GM21576 (cell line): ENCODE measurements at regions not wholly inside any gene's neighbourhood (a gene's known extent, or its start where the extent isn't known, plus 50 kb on each side); places are given as distances from the start of the nearest gene placed in this dataset.

Experiments used
- ATAC-seq: cut with Tn5 transposase; IDR thresholded peaks from one replicate; pipeline ENCODE4 v1.9.1; 2021; ENCODE audit warnings: mild to moderate bottlenecking, moderate library complexity; ENCODE audit not compliant: unreplicated experiment

DNA sequence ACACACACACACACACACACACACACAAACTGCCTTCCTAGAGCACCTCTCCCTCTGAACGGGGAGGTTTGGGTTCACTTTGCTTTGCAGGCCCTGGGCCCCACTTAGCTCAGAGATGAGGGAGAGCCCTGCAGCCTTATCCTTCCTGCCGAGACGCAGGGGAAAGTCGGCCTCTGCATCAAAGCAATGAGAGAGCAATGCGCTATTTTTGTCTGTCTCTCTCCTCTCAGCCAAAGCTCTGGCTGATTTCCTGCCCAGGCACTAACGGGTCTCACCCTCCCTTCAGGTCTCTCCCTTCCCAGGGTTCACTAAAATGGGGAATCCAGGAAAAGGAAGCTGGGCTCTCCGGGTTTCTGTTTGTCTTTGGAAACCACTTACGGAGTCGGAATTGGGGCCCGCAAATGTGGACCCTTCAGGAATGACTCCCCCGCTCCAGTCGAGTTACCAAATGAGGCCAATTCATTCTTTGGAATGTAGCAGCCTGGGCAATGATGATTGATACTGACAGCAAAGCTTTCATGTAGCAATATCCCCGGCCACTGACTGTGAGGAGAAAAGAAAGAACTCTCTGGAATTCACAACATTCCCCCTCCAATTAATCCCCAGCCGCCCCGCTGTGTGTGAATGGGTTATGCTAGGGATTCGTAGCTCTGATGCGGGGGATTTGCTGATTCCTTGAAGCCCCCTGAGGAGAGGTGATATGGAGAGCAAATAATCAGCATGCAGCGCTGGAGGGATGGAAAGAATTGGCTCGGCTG is 61.5 kb upstream of the WLS start:
- ATAC-seq = no peak

DNA sequence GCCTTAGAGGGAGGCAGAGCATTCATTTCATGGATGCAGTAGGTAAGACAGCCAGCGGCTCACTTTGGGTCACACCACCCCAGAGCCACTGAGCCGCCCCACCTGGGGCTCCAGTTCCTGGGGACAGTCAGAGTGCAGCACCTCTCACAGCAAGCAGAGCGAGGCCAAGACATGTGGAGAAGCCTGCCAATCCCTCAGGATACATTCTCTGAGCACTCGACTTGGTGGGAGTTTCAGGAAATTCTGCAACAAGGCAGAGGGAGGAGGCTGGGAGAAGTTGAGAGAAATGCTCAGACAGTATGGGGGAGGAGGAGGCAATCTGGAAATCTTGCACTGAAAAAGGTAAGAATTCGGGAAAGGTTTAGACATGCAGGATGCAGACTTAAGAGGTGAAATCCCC is 60.8 kb upstream of the WLS start:
- ATAC-seq = no peak

DNA sequence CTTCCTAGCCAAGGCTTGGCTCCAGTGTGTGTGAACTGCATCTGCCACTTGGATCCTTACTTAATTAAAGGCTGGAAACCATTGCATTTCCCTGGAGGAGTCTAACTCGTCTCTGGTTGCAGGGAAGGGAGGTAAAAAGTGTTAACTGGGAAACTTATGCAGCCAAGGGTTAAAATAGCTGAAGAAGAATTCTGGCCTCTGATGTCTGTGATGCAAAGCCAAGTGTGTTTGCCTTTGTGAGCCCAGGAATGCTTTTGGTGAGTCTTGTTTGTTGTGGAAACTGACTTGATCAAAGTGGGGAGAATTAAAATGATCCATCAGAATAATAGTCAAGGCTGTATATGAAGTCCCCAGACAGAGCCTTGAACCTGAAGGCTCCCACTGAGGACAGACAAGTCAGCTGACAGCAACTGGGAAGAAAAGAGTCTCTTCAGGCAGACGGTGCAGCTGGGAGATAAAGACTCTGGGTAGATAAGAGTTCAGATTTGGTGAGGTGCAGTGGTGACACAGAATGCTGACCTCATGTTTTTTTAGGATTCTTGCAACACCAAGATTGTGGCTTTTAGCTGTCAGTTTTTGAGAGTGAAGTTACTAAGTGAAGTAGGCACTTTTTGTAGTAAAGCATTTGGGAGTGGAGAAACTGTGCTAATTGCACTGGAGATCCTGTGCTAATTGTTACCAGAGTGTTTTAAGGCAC is 59.5 kb upstream of the WLS start:
- no peak for ATAC-seq

DNA sequence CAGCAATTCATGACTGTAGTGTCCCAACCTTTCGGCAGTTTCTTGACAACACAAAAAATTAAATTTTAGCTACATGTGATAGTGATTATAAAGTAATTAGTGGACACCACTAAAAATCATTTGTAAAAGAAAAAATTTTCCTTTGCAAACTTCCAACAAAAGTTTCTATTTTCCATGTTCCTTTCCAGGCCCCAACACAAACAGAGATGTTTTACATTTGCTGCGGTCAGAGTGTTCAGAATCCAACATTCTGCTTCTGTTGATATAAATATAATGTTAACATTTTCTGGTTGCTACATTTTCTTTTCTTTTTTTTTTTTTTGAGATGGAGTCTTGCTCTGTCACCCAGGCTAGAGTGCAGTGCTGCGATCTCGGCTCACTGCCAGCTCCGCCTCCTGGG is 54.9 kb upstream of the WLS start:
- ATAC-seq = no peak

DNA sequence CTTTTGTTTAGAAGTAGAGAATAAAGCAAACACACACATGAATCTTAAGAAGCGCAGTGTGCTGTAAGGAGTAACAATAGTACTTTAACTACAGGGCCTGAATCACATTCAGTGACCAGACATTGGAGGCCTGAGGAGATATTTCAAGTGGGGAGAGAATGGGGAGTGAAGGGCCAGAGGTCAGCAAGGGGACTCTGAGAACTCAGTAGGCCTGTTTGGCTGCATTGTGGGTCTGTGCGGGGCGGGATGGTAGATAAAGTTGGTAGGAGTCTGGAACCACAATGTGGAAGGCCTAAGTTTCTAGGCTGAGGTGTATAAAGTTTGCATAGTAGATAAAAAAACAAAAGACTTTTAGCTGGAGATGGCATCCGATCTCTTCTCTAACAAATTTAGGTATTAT is 52.7 kb upstream of the WLS start:
- ATAC-seq = no peak

DNA sequence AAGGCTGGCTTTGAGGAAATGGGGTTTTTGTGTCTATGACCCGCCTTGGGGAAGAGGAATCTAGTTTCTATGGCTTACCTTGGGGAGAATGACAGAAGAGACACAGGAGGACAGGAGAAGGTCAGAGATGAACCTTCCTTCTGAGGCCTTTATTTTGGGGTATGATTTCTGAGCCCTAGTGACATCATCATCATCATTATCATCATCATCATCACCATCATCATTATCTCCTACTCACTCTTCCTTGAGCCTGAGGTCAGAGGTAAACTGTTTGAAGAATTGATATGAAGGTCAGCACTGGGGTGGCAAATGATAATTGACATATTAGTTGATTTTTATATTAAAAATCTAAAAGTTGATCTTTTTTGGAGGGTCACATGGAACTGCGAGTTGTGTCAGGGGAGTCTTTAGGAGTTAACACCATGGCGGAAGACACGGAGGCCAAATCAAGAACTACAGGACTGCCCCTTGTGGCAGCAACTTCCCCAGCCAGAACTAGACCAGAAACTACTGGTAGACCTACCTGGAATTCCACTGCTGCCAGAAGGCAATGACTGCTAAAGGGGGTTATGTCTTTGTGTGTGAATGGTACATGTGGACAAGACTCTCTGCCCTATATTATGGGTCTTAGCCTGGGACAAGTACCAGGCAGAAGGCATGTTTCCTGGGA is 49.8 kb upstream of the WLS start:
- ATAC-seq = no peak
